Stimulated activated naive CD8-positive, alpha-beta T cell treated with anti-CD3 and anti-CD28 coated beads, Interleukin-15, amount 100 ng/mL, for 72 hours (primary cell): ENCODE measurements at regions not wholly inside any gene's neighbourhood (a gene's known extent, or its start where the extent isn't known, plus 50 kb on each side); places are given as distances from the start of the nearest gene placed in this dataset.
"Not testable (repeated sequence)": the region's sequence is repeated elsewhere in the genome, so short reads cannot be mapped to it uniquely, and the experiment has no call there.

ENCODE experiments used
- ATAC-seq: fragments of 150-1000 bp; cut with Tn5 transposase; 2 replicates; pipeline ENCODE4 v1.10.0; 2021; ENCODE audit warnings: mild to moderate bottlenecking, moderate library complexity
- DNase-seq, 2 donors: peaks; one replicate each; pipeline ENCODE4 v3.0.0; 2021 to 2022
- H3K27ac Mint-ChIP-seq, 2 donors: one replicate each; pipeline ENCODE4 v1.8.0; 2022; ENCODE audit warnings: mild to moderate bottlenecking in 2 of 2, mixed read lengths in 2 of 2, moderate library complexity in 2 of 2
- H3K27me3 Mint-ChIP-seq: one replicate; pipeline ENCODE4 v1.8.0; 2022; ENCODE audit warnings: mixed read lengths
- H3K4me1 Mint-ChIP-seq: one replicate; pipeline ENCODE4 v1.8.0; 2022; ENCODE audit warnings: mild to moderate bottlenecking, mixed read lengths
- H3K4me3 Mint-ChIP-seq, 2 donors: one replicate each; pipeline ENCODE4 v1.8.0; 2022; ENCODE audit warnings: mild to moderate bottlenecking in 2 of 2, mixed read lengths in 2 of 2, moderate library complexity in 1 of 2
- H3K9me3 Mint-ChIP-seq, 2 donors: one replicate each; pipeline ENCODE4 v1.8.0; 2022; ENCODE audit warnings: mixed read lengths in 2 of 2

DNA sequence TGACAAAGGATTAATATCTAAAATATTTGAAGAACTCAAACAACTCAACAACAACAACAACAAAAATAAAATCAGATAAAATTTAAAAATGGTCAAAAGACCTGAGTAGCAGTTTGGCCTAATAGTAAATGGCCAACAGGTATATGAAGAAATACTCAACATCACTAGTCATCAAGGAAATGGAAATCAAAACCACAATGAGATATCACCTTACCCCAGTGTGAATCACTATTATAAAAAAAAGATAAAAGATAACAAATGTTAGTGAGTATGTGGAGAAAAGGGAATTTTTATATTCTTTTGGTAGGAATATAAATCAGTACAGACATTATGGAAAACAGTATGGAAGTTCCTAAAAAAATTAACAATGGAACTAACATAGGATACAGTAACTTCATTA is 247.9 kb upstream of the TRPC7 start:
- Mint-ChIP-seq H3K4me3 (no peak overlapping the region), H3K9me3 (peaks cover under 1 to 4% of the 10 kb centered on the region in 2 donors), H3K4me1 (no peaks in the 10 kb centered on the region), H3K27me3 (no peaks in the 10 kb centered on the region), H3K27ac (no peak overlapping the region)
- ATAC-seq (no peak), DNase-seq (no peak)

DNA sequence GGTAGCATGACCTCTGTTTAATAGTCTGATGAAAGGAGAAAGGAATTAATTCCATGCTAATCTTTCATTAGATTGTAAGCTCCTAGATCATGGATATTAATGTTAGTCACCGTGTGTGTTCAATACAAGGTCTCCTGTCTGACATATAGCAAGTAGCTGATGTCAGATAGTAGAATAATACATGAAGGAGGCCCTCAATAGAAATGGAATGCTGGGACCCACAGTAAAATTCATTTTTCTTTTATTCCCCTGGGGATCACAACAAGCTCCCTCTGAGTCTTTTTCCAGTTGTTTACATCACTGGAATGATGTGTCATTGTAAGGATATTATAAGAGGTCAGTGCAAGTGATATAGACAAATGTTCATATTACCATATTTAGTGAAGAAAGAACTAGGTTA is 240.3 kb upstream of the TRPC7 start:
- Mint-ChIP-seq H3K4me1 (no peaks in the 10 kb centered on the region), H3K27me3 (no peaks in the 10 kb centered on the region), H3K9me3 (peaks cover 11 to 32% of the 10 kb centered on the region in 2 donors), H3K27ac (no peak overlapping the region), H3K4me3 (no peak overlapping the region)
- ATAC-seq (no peak), DNase-seq (no peak)

DNA sequence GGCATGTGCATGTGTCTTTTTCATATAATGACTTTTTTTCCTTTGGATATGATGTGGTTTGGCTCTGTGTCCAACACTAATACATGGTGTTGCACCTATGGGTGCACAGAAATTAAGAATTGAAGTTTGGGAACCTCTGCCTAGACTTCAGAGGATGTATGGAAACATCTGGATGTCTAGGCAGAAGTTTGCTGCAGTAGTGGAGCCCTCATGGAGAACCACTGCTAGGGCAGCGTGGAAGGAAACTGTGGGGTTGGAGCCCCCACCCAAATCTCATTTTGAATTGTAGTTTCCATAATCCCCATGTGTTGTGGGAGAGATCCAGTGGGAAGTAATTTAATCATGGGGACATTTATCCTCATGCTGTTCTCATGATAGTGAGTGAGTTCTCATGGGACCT is 235.0 kb upstream of the TRPC7 start:
- Mint-ChIP-seq H3K4me3 (no peak overlapping the region), H3K27ac (no peak overlapping the region), H3K9me3 (peaks cover 16 to 48% of the 10 kb centered on the region in 2 donors), H3K4me1 (no peaks in the 10 kb centered on the region), H3K27me3 (no peaks in the 10 kb centered on the region)
- DNase-seq: no peak
- no peak for ATAC-seq

DNA sequence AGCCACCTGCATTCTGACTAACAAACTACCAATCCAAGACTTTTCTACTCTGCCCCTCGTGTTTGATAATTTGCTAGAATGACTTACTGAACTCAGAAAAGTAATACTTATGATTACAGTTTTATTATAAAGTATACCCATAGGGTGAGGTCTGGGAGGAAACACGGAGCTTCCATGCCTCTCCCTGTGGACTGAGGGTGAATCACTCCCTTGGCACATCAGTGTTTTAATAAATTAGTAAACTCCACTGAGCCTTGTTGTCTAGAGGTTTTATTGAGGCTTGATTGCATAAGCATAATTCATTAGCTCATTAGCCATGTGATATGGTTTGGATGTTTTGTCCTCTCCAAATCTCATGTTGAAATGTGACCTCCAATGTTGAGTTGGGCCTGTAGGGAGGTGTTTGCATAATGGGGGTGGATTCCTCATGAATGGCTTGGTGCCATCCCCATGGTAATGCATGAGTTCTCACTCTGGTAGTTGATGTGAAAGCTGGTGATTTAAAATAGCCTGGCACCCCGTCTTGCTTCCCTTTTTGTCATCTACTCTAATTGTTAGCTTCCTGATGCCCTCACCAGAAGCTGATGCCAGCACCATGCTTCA is 233.6 kb upstream of the TRPC7 start:
- Mint-ChIP-seq H3K27ac (no peak overlapping the region), H3K4me3 (no peak overlapping the region), H3K4me1 (no peaks in the 10 kb centered on the region), H3K9me3 (peaks cover 16 to 48% of the 10 kb centered on the region in 2 donors), H3K27me3 (no peaks in the 10 kb centered on the region)
- DNase-seq (no peak), ATAC-seq (no peak)

DNA sequence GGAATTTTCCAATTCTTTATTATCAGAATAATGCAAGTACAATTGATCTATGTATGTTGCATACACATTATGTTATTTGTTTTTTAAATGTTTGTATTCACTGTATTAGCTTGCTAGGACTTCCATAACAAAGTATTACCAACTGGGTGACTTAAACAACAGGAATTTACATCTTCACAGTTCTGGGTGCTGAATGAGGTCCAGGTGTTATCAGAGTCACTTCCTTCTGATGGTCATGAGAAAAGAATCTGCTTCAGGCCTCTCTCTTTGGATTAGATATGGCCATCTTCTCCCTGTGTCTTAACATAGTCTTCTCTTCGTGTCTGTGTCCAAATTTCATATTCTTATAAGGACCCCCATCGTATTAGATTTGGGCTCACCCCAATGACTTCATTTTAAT is 229.1 kb upstream of the TRPC7 start:
- H3K27ac Mint-ChIP-seq: no peak overlapping the region
- no peak for ATAC-seq
- DNase-seq: no peak

DNA sequence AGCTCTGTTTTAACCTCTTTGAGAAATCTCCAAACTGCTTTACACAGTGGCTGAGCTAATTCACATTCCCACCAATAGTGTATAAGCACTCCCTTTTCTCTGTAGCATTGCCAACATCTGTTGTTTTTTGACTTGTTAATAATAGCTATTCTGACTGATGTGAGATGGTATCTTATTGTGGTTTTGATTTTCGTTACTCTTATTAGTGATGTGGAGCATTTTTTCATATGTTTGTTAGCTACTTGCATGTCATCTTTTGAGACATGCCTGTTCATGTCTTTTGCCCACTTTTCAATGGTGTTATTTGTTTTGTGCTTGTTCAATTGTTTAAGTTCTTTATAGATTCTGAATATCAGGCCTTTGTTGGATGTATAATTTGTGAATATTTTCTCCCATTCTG is 225.2 kb upstream of the TRPC7 start:
- Mint-ChIP-seq H3K4me1 (no peaks in the 10 kb centered on the region), H3K27me3 (no peaks in the 10 kb centered on the region), H3K4me3 (no peak overlapping the region), H3K27ac (no peak overlapping the region), H3K9me3 (peaks cover 13 to 19% of the 10 kb centered on the region in 2 donors)
- ATAC-seq (no peak), DNase-seq (no peak)

More for the DNA sequence above, 229.1 kb upstream of the TRPC7 start:
- Mint-ChIP-seq H3K27me3 (no peaks in the 10 kb centered on the region), H3K9me3 (peaks cover 15 to 24% of the 10 kb centered on the region in 2 donors), H3K4me3 (no peak overlapping the region), H3K4me1 (no peaks in the 10 kb centered on the region)

DNA sequence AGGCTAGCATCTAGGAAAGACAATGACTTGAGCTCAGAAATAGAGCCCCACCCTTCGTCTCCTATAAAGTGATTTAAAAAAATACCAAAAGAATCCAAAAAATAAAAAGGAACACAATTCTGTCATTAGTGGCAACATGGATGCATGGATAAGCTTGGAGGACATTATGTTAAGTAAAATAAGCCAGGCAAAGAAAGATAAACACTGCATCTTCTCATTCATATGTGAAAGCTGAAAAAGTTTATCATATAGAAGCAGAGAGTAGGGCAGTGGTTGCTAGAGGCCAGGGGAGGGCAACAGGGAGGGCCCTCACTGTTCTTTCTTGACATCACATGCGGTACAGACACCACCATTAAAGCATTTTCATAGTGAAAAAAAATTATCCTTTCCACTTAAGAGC is 220.9 kb upstream of the TRPC7 start:
- no peak for DNase-seq
- Mint-ChIP-seq H3K9me3 (peaks cover 5 to 7% of the 10 kb centered on the region in 2 donors), H3K27me3 (no peaks in the 10 kb centered on the region), H3K4me1 (no peaks in the 10 kb centered on the region), H3K4me3 (no peak overlapping the region), H3K27ac (no peak overlapping the region)
- no peak for ATAC-seq

DNA sequence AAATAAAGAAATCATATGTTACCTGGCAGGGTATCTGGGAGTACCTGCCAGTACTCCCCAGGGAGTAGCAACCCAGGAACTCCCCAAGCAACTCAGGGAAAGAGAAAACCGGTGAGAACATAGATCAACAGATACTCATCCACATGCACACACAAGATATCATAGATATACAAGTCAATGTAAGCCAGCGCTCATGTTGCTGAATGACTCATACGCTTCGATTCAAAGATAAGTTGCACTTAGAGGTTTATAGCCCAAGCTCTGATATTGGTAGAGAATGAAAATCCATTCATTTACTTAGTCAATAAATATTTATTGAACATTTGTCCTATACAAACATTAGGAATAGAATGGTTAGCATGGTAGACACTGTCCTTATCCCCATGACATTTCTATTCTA is 219.1 kb upstream of the TRPC7 start:
- DNase-seq: no peak
- Mint-ChIP-seq H3K27me3 (no peaks in the 10 kb centered on the region), H3K27ac (no peak overlapping the region), H3K4me1 (no peaks in the 10 kb centered on the region), H3K9me3 (peaks cover 0 to 7% of the 10 kb centered on the region in 2 donors), H3K4me3 (no peak overlapping the region)
- ATAC-seq: no peak

DNA sequence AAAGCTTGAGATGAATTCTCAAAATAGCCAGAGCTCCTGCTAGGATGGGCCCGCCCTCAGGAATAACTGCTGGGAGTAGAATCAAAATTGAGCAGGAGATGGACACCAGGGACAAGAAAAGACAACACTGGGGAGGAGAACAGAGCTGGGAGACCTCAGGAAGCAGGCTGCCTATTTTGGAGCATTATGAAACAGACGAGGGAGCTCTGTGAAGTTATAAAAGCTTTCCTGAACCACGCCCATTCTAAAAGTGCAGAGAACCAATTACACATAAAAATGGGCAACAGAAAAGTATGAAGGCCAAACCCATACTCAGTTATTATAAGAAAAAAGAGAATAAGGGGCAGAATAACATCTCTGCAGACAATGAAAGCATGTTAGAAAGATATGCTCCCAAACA is 213.9 kb upstream of the TRPC7 start:
- H3K4me1 Mint-ChIP-seq: no peaks in the 10 kb centered on the region
- ATAC-seq (no peak), DNase-seq (no peak)
- no peaks in the 10 kb centered on the region for H3K27me3 Mint-ChIP-seq
- H3K9me3 Mint-ChIP-seq: no peaks in the 10 kb centered on the region
- no peak overlapping the region for H3K27ac Mint-ChIP-seq
- H3K4me3 Mint-ChIP-seq: no peak overlapping the region

DNA sequence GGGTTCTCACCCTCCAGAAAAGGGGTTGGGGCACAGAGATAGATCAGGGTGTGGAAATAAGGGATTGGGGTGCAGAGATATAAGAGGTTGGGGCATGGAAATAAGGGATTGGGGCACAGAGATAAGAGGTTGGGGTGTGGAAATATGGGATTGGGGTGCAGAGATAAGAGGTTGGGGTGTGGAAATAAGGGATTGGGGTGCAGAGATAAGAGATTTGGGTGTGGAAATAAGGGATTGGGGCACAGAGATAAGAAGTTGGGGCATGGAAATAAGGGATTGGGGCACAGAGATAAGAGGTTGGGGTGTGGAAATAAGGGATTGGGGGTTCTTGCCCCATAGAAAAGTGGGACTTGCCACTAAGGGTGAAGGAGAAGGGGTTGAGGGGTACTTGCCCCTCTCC is 204.5 kb upstream of the TRPC7 start:
- not testable (repeated sequence) for H3K27me3 Mint-ChIP-seq, H3K4me1 Mint-ChIP-seq, DNase-seq, H3K27ac Mint-ChIP-seq, H3K4me3 Mint-ChIP-seq, ATAC-seq
- peaks cover 18 to 21% of the 10 kb centered on the region in 2 donors for H3K9me3 Mint-ChIP-seq

DNA sequence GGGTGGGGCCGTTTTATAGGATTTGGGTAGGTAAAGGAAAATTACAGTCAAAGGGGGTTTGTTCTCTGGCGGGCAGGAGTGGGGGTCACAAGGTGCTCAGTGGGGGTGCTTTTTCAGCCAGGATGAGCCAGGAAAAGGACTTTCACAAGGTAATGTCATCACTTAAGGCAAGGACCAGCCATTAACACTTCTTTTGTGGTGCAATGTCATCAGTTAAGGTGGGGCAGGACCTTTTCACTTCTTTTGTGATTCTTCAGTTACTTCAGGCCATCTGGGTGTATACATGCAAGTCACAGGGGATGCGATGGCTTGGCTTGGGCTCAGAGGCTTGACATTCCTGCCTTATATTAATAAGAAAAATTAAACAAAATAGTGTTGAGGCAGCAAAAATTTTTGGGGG is 200.1 kb upstream of the TRPC7 start:
- not testable (repeated sequence) for H3K4me1 Mint-ChIP-seq, DNase-seq, H3K27me3 Mint-ChIP-seq, H3K27ac Mint-ChIP-seq, H3K4me3 Mint-ChIP-seq, ATAC-seq
- peaks cover 21 to 28% of the 10 kb centered on the region in 2 donors for H3K9me3 Mint-ChIP-seq

DNA sequence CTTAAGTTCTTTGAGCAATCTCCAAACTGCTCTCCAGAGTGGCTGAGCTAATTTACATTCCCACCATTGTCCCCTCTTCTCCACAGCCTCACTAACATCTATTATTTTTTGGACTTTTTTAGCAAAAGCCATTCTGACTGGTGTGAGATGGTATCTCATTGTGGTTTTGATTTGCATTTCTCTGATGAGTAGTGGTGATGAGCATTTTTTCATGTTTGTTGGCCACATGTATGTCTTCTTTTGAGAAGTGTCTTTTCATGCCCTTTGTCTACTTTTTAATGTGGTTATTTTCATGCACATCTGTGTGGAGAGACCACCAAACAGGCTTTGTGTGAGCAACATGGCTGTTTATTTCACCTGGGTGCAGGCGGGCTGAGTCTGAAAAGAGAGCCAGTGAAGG is 199.7 kb upstream of the TRPC7 start:
- ATAC-seq, H3K4me3 Mint-ChIP-seq: not testable (repeated sequence)
- H3K9me3 Mint-ChIP-seq: peaks cover 21 to 26% of the 10 kb centered on the region in 2 donors

DNA sequence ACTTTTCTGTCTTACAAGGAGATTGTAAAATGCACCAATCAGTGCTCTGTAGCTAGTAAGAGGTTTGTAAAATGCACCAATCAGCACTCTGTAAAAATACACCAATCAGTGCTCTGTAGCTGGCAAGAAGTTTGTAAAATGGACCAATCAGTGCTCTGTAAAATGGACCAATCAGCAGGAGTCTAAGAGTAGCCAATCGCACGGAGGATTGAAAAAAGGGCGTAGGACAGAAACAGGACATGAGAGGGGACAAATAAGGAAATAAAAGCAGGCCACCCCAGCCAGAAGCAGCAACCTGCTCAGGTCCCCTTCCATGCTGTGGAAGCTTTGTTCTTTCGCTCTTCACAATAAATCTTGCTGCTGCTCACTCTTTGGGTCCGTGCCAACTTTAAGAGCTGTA is 199.1 kb upstream of the TRPC7 start:
- H3K27me3 Mint-ChIP-seq, ATAC-seq, DNase-seq, H3K4me3 Mint-ChIP-seq, H3K4me1 Mint-ChIP-seq, H3K27ac Mint-ChIP-seq: not testable (repeated sequence)
- H3K9me3 Mint-ChIP-seq: peaks cover 21 to 24% of the 10 kb centered on the region in 2 donors

More for the DNA sequence above, 199.7 kb upstream of the TRPC7 start:
- DNase-seq, H3K4me1 Mint-ChIP-seq, H3K27ac Mint-ChIP-seq, H3K27me3 Mint-ChIP-seq: not testable (repeated sequence)

DNA sequence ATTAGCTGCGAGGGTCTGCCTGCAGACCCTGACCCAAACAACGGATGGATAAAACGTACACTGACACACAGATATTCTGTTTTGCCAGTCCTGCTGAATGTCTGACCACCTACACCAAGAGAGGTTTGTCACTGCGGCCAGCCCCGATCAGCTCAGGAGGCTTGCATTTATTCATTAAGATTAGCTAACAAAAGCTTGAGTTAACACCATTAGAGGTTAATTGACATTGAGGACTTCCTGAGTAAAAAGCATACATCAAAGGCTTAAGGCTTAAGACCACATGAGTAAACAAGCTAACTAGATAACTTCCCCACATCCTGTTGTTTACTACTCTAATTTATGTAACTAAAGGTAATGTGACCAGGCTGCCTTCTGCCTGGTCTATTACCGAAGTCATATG is 198.1 kb upstream of the TRPC7 start:
- H3K4me1 Mint-ChIP-seq: no peaks in the 10 kb centered on the region
- no peaks in the 10 kb centered on the region for H3K27me3 Mint-ChIP-seq
- no peak for DNase-seq
- no peak for ATAC-seq
- H3K9me3 Mint-ChIP-seq: peaks cover 15 to 24% of the 10 kb centered on the region in 2 donors
- H3K4me3 Mint-ChIP-seq: no peak overlapping the region
- no peak overlapping the region for H3K27ac Mint-ChIP-seq

DNA sequence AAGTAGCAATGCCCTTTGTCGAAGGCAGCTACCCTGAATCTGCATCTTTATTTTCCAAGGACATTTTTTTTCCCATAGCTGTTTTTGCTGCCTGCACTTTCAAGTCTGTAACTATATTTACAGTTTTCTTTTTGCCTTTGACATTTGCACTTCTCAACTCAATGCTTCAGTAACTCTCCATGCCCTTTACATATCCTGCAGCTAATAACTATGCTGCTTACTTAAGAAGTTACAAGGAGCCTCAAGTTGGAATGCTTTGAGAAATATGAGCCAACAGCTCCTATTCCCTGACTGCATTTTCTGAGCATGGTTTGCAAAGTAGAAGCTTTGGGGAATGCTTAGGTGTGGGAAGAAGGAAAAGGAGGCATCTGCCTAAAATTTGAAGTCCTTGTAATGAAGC is 194.8 kb upstream of the TRPC7 start:
- Mint-ChIP-seq H3K4me1 (no peaks in the 10 kb centered on the region), H3K4me3 (no peak overlapping the region), H3K9me3 (peaks cover 14 to 15% of the 10 kb centered on the region in 2 donors), H3K27me3 (no peaks in the 10 kb centered on the region), H3K27ac (no peak overlapping the region)
- DNase-seq (no peak), ATAC-seq (no peak)

DNA sequence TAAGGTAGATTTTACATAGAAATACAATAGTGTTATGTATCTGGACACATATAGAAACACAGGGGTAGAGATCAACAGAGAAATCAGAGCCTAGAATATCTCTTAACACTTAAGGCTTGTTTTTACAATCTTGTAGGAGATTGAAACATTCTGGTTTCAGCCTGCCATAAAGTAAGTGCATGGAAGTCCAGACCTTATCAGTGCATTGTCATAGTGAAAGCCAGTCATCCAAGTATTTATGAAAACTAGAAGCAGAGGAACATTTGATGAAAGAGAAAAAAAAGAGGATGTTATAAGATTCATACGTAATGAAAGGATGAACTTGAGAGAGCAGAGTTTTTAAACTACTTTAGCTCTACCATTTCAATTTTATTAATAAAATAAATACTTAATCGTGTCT is 194.3 kb upstream of the TRPC7 start:
- DNase-seq (no peak), ATAC-seq (no peak)
- H3K4me1 Mint-ChIP-seq: no peaks in the 10 kb centered on the region
- H3K27me3 Mint-ChIP-seq: no peaks in the 10 kb centered on the region
- no peak overlapping the region for H3K4me3 Mint-ChIP-seq
- H3K9me3 Mint-ChIP-seq: peaks cover 18 to 20% of the 10 kb centered on the region in 2 donors
- no peak overlapping the region for H3K27ac Mint-ChIP-seq

DNA sequence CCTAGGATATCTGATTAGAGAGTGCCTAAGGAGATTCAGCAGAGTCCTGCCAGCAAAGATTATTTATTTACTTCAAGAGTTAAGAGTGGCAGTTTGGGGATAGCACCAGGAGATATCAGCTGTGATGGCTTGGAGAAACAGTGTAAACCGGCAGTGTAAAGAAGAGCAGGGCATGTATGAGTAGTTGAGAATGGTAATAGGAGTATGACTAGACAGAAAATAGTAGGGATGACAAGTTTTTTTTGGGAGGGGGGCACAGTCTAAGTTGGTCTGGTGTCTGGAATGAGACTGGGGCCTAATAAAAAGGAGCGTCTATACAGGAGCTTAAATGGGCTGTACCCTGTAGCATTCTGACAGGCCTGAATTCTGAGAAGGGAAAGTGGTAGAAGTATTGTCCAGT is 181.8 kb upstream of the TRPC7 start:
- not testable (repeated sequence) for H3K4me3 Mint-ChIP-seq, H3K27me3 Mint-ChIP-seq, DNase-seq, ATAC-seq, H3K27ac Mint-ChIP-seq, H3K4me1 Mint-ChIP-seq
- peaks cover 11 to 32% of the 10 kb centered on the region in 2 donors for H3K9me3 Mint-ChIP-seq
